SK-N-MC (cell line): ENCODE measurements at regions not wholly inside any gene's neighbourhood (a gene's known extent, or its start where the extent isn't known, plus 50 kb on each side); places are given as distances from the start of the nearest gene placed in this dataset.

Source experiments
- EZH2 ChIP-seq: fragments of 200-600 bp; sonication (generic); IDR thresholded peaks from one replicate; pipeline ENCODE4 v1.6.1; 2017; ENCODE audit warnings: antibody characterized with exemption
- POLR2AphosphoS5 ChIP-seq: IDR thresholded peaks from 2 replicates; pipeline ENCODE4 v1.6.1; 2012; ENCODE audit warnings: mild to moderate bottlenecking, low read depth, low read length, borderline replicate concordance

GRCh38 chr2:11004199-11004598, 92.5 kb downstream of the KCNF1 start:
- TF ChIP-seq POLR2AphosphoS5 (no peak), EZH2 (no peak)
